ENCODE measurements at regions not wholly inside any gene's neighbourhood (a gene's known extent, or its start where the extent isn't known, plus 50 kb on each side); places are given as distances from the start of the nearest gene placed in this dataset.

DNA sequence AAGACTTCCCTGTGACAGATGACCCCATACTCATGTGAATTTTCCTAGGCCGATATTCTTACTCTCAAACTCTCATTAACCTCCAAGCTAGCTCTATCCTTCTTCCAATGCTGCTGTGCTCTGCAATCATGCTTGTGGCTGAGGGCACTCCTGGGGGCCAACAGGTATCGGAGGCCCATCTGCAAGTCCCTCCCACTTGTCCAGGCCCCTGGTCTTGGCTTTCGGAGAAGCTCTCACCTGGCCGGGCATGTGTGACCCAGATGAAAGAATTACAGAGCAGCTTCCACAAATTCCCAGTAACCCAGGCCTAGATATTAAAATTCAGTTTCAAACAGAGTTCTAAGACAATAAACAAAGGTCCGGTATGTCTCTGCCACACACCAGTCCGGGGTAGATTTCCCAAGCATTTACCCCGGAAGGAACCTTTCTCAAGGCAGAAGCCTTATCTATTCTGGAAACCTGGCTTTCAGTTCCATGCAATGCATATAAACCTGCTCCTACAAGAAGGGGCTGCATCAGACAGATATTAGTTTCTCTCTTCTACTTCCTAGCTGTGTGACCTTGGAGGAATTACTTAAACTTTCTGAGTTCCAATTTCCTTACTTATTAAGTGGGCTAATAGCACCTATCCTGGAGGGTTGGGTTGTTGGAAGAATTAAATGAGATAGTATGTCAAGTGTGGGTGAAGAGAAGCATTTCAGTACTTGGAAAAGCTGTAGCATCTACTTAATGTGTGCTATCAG lies 270.8 kb downstream of the PTTG2 start:
- no peak for DNase-seq

- no peak for DNase-seq
These were observed 271.4 kb downstream of the PTTG2 start for GRCh38 chr4:38231626-38232025.

DNA sequence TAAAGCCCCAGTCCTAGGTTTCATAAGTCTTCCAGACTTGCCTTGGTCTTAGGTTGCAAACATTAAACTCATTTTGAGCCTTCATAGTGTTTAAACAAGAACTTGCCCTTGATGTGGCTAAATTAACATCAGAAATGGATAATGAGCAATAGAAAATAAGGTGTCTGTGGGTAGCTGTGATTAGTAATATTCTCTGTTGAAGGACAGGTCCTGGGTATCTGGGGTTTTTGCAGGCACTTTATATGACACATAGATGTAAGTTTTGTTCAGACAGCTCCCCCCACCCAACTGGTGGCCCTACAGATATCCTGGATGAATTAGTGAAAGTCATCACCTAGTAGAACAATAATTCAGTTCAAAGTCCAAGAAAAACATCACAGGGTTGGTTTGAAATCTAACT lies 272.5 kb downstream of the PTTG2 start:
- DNase-seq, result no peak

- DNase-seq, result no peak
These were observed 273.7 kb downstream of the PTTG2 start for GRCh38 chr4:38233727-38234480.

DNA sequence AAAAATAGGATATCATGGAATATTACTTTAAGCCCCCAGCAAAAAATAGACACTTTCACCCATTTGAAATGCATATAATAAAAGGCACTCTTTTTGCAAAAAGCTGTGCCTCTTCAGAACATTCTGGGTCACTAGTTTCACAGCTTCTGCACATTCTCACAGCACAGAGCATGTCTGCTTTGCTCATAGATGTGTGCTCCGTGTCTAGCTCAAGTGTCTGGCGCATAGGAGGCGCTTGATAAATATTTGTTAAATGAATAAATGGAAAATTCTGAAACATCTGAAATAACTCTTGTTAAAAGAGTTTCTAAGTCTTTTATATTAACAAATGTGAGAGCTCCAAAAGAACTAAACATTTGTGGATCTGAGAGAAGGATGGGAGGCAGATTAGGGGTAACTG lies 275.2 kb downstream of the PTTG2 start:
- DNase-seq, result no peak

- no peak for DNase-seq
These were observed 275.8 kb downstream of the PTTG2 start for GRCh38 chr4:38236003-38236402.

DNA sequence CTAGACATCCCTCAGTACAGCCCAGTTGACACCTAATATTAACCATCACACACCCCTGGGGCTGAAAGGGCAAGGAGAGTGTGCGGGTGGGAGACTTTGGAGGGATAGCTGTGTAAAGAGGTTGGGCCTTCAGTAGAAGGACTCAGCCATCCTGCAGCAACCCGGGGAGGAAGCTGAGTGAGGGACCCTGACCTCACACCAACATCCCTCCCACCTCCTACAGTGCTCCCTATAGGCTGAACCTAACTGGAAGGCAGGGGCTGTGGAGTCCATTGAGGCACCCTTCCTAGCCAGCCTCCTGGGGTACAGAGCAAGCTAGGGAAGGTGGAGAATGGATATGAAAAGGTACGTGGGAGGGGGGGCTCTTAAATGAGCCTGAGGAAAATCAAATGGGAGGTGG lies 276.3 kb downstream of the PTTG2 start:
- DNase-seq, result no peak

DNA sequence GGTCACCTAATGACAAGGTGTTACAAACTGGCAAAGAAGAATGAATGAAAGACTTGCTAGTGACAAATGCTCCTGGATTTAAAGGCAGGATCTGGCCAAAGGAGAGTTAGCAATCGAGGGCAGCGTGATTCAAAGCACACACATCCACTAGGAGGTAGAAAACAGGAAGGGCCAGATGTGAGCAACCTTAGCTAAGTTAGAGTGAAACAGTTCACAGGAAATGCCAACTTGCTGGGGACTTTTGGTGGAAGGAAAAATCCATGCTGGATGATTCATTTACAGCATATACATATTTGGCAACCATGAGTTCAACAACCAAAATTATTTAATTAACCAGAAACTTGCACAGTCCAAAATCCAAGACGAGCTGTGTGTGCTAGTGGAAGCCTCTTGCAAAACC lies 276.9 kb downstream of the PTTG2 start:
- no peak for DNase-seq

DNA sequence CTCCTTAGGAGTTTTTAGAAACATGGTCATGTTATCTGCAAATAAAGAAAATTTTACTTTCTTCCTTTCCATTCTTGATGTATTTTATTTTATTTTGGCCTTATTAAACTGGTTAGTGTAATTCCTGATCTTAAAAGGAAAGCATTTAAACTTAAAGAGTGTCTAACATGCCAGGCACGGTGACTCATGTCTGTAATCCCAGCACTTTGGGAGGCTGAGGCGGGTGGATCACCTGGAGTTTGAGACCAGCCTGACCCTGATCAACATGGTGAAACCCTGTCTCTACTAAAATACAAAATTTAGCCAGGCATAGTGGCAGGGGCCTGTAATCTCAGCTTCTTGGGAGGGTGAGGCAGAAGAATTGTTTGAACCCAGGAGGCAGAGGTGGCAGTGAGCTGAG lies 281.3 kb downstream of the PTTG2 start:
- no peak for DNase-seq

DNA sequence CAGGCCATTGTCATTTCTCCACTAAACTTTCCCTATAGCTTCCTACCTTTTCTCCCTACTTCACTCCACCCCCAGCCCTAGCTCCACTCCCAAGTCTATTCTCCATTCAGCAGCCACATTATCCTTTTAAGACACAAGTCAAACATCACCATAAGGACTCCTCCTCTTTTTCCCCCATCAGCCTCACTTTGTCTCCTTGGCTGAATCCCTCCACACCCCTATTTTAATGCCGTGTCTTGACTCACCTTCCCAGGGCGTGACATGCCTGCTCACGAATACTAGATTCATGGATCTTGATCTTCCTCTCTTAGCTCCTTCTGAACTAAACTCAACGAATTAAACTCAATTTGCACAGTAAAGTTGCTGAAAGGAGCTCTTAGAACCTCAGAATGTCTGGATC lies 281.9 kb downstream of the PTTG2 start:
- no peak for DNase-seq

GRCh38 chr4:38242822-38243387 lies 282.7 kb downstream of the PTTG2 start:
- no peak for DNase-seq

DNA sequence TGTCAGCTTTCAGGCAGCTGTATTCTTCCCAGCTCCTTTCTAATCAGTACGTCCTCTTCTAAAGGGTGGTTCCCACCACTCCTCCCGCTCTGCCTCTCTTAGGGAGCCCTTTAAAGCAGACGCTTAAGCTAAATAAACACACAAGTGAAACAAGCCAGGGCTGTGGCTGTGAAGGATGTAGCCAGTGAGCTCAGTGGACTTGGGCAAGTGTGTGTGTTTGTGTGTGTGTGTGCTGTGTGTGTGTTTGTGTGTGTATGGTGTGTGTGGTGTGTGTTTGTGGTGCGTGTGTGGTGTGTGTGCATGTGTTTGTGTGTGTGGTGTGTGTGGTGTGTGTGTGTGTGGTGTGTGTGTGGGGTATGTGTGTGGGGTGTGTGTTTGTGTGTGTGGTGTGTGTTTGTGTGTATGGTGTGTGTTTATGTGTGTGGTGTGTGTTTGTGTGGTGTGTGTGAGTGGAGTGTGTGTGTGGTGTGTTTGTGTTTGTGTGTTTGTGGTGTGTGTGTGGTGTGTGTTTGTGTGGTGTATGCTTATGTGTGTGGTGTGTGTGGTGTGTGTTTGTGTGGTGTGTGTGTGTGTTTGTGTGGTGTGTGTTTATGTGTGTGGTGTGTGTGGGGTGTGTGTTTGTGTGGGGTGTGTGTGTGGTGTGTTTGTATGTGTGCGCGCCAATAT lies 283.3 kb downstream of the PTTG2 start:
- no peak for DNase-seq

DNA sequence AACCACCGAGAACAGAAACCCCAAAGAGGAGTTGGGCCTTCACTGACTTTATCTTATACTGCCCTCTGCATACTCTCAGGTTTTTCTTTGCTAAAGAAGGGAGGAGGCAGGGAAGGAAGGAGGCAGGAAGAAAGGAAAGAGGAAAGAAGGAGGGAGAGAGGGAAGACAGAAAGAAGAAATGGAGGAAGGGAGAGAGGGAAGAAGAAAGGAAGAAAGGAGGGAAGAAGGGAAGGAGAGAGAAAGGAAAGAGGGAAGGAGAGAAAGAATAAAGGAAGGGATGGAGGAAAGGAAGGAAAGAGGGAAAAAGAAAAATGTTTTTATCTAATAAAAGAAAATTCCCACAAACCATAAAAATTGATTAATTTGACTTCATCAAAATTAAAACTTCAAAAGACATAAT lies 294.6 kb downstream of the PTTG2 start:
- no peak for DNase-seq

DNA sequence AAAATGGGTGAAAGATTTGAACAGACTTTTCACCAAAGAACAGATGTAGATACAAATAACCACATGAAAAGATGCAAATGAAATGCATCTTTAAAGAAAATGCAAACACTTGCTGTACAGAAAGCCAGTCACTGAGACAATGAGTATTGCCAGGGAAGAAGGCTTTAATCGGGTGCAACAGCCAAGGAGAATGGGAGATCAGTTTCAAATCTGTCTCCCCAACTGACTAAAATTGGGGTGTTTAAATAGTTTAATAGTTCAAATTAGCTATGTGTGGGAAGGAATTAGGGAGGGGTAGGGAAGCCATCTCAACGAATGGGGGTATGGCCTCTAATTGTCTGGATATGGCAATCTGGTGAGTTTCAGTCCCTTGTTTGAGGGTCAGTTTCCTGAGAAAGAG lies 295.4 kb downstream of the PTTG2 start:
- no peak for DNase-seq

DNA sequence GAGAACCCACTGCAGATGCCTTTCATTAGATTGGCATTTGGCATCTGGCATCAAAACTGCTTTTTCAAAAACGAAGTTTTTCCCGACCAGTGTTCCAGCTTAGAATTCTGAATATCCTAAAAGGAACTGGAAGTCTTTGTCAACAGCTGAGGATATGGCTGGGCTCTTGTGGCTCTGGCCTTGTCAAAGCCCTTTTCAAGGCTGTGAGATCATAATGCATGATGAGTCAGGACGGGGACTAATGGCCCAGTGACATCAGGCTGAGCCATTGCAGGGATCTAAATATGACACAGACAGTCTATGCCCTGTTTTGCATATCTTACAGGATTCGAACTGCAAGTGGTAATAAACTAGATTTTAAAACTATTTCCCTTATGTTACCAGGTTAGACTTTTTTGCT lies 306.4 kb downstream of the PTTG2 start:
- DNase-seq, result no peak

DNA sequence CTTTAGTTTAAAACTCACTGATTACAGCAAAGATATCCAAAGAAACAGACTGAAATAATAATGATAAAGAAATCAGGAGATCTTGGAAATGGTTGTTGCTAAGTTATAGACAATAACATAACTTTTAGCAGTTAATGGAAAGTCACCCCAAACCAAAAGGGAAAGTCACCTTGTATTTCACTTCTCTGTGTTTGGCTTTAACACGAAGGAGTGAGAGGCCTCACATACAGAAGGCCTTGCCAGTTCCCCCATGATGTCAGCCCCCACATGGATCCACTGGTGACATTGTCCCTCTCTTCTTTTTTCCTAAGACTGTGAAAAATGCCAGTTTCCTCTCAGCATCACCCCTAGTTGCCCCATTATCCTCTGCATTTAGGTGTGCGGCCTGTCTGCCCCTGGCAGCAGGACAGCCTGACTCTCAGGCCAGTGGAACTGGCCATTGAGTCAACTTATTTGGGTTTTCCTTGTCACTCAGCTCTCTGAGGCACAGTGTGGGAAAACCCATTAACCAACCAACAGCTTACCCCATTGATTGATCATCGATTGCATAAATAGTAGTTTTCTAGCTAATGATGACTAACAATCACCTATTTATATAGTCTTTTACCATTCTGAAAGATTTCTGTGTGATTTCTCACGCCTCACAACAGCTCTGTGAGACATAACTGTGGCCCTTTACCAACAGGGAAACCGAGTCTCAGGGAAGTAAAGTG lies 308.1 kb downstream of the PTTG2 start:
- DNase-seq, result no peak

GRCh38 chr4:38268837-38269236 lies 308.6 kb downstream of the PTTG2 start:
- DNase-seq, result no peak

DNA sequence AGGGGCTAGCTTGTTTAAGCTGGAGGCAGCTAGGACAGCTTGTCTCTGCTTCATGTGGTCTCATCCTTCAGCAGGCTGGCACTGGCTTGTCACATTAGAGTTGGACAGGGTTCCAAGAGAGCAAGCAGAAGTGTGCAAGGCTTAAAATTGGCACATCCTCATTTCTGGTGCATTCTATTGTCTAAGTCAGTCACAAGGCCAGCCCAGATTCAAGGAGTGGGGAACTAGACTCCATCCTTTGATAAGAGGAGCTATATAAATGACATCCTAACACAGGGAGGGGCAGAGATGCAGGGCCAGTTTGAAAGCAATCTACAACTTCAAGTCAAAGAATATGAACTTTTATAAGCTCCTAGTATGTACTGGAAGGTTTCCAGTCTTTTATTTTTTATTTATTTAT lies 313.2 kb downstream of the PTTG2 start:
- DNase-seq, result no peak

- DNase-seq, result no peak
These were observed 315.3 kb downstream of the PTTG2 start for GRCh38 chr4:38275331-38276100.

DNA sequence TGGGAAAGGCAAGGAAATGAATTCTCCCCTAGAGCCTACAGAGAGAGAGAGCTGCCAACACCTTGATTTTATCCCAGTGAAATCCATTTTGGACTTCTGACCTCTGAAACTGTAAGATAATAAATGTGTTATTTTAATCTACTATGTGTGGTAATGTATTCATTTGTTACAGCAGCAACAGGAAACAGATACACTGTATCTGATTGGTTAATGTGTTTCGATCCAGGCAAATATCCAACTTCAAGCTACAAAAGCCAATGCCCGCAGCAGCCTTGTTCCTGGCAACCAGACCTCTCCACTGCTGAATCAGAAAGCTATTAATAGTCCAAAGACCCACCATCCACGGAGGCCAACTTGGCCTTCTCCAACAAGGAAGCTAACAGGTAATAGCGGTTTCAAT lies 318.1 kb downstream of the PTTG2 start:
- DNase-seq, result no peak

DNA sequence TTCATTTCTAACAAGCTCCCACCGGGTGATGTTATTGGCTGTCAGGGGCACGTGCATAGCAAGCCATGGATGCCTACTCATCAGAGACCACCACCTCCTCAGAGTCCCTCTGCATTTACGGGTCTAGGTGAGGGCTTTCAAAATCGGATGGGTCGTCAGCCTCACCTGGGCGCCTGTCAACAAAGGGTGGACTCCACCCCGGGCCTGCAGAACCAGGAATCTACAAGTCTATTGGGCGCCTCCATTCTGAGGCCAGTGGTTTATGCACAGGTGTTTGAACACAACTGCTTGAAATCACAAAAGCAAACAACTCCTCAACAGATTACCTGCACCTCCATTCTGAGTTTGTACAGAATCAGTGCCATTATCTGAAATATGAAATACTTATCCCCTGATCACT lies 318.9 kb downstream of the PTTG2 start:
- DNase-seq, result no peak

GRCh38 chr4:38279650-38280322 lies 319.6 kb downstream of the PTTG2 start:
- no peak for DNase-seq

Measured in NCI-H1092 (cell line).